Prostate gland (tissue), 2 donors: ENCODE measurements at regions not wholly inside any gene's neighbourhood (a gene's known extent, or its start where the extent isn't known, plus 50 kb on each side); places are given as distances from the start of the nearest gene placed in this dataset.

Experiments used
- CTCF ChIP-seq, 4 experiments: fragments of 200-600 bp in 2 of 4; fragments of 450-650 bp in 2 of 4; sonication (generic) in 2 of 4; IDR thresholded peaks; 1 replicate in 3 of 4; 2 replicates in 1 of 4; pipeline ENCODE4 v1.5.1; 2016 to 2019; ENCODE audit warnings: antibody characterized with exemption in 4 of 4, mild to moderate bottlenecking in 2 of 4, moderate library complexity in 2 of 4
- POLR2A ChIP-seq: fragments of 450-650 bp; IDR thresholded peaks from one replicate; pipeline ENCODE4 v1.6.1; 2016; ENCODE audit warnings: antibody characterized with exemption, mild to moderate bottlenecking

- no peak for TF ChIP-seq CTCF (IDR thresholded peaks at IDR 0.05)
- TF ChIP-seq POLR2A, result no peak
These were observed 684.6 kb upstream of the ID2 start for GRCh38 chr2:7997279-7997678.
